ENCODE measurements at regions not wholly inside any gene's neighbourhood (a gene's known extent, or its start where the extent isn't known, plus 50 kb on each side); places are given as distances from the start of the nearest gene placed in this dataset.

- no peak for ATAC-seq
- no peak for DNase-seq
These were observed 983.1 kb downstream of the FLRT2 start for GRCh38 chr14:86513056-86513455.

- no peak for ATAC-seq
- no peak for DNase-seq
These were observed 980.5 kb downstream of the FLRT2 start for GRCh38 chr14:86510491-86510890.

GRCh38 chr14:86505808-86506207, 975.9 kb downstream of the FLRT2 start:
- no peak for DNase-seq
- no peak for ATAC-seq

GRCh38 chr14:86501611-86502010, 971.7 kb downstream of the FLRT2 start:
- no peak for ATAC-seq
- no peak for DNase-seq

GRCh38 chr14:86491743-86492142, 961.8 kb downstream of the FLRT2 start:
- no peak for ATAC-seq
- no peak for DNase-seq

GRCh38 chr14:86481104-86481503, 951.2 kb downstream of the FLRT2 start:
- ATAC-seq (no peak), DNase-seq (no peak)

- ATAC-seq = no peak
- no peak for DNase-seq
These were observed 934.4 kb downstream of the FLRT2 start for GRCh38 chr14:86464341-86464740.

- ATAC-seq = no peak
- DNase-seq = no peak
These were observed 932.3 kb downstream of the FLRT2 start for GRCh38 chr14:86462193-86462753.

GRCh38 chr14:86457481-86458135, 927.7 kb downstream of the FLRT2 start:
- DNase-seq (no peak), ATAC-seq (no peak)

GRCh38 chr14:86450085-86450484, 920.1 kb downstream of the FLRT2 start:
- ATAC-seq = no peak

GRCh38 chr14:86442135-86442534, 912.2 kb downstream of the FLRT2 start:
- ATAC-seq = no peak
- DNase-seq = no peak

More at GRCh38 chr14:86450085-86450484, 920.1 kb downstream of the FLRT2 start:
- DNase-seq = no peak

- DNase-seq = no peak
- ATAC-seq = no peak
These were observed 900.9 kb downstream of the FLRT2 start for GRCh38 chr14:86430853-86431252.

- no peak for DNase-seq
- no peak for ATAC-seq
These were observed 893.3 kb downstream of the FLRT2 start for GRCh38 chr14:86423214-86423613.

GRCh38 chr14:86420131-86420530, 890.2 kb downstream of the FLRT2 start:
- DNase-seq (no peak), ATAC-seq (no peak)

- DNase-seq = no peak
- no peak for ATAC-seq
These were observed 884.2 kb downstream of the FLRT2 start for GRCh38 chr14:86414146-86414545.

GRCh38 chr14:86404989-86405649, 875.2 kb downstream of the FLRT2 start:
- no peak for DNase-seq
- ATAC-seq = no peak

GRCh38 chr14:86404425-86404824, 874.5 kb downstream of the FLRT2 start:
- DNase-seq (no peak), ATAC-seq (no peak)

GRCh38 chr14:86402545-86402944, 872.6 kb downstream of the FLRT2 start:
- no peak for ATAC-seq
- DNase-seq = no peak

- ATAC-seq = no peak
- no peak for DNase-seq
These were observed 861.1 kb downstream of the FLRT2 start for GRCh38 chr14:86391085-86391484.

- DNase-seq = no peak
- no peak for ATAC-seq
These were observed 858.3 kb downstream of the FLRT2 start for GRCh38 chr14:86388216-86388615.

- DNase-seq (no peak), ATAC-seq (no peak)
These were observed 843.9 kb downstream of the FLRT2 start for GRCh38 chr14:86373886-86374285.

GRCh38 chr14:86372402-86372801, 842.5 kb downstream of the FLRT2 start:
- ATAC-seq (no peak), DNase-seq (no peak)

GRCh38 chr14:86364634-86365033, 834.7 kb downstream of the FLRT2 start:
- no peak for ATAC-seq
- DNase-seq = no peak

GRCh38 chr14:86363576-86363975, 833.6 kb downstream of the FLRT2 start:
- ATAC-seq (no peak), DNase-seq (no peak)

Measured in stimulated activated naive CD8-positive, alpha-beta T cell treated with anti-CD3 and anti-CD28 coated beads, Interleukin-15, Interleukin-2, amounts not matched to agents 100 U/mL and 50 U/mL, for 24 hours (primary cell).